IPS-18c (cell line): ENCODE measurements at regions not wholly inside any gene's neighbourhood (a gene's known extent, or its start where the extent isn't known, plus 50 kb on each side); places are given as distances from the start of the nearest gene placed in this dataset.

Source experiments
- H3K4me3 ChIP-seq: 2 replicates; pipeline ENCODE4 v1.7.0; 2013; ENCODE audit warnings: low read depth, mild to moderate bottlenecking, low read length, moderate library complexity; ENCODE audit not compliant: insufficient read depth
- H3K9me3 ChIP-seq: one replicate; pipeline ENCODE4 v1.6.1; 2013; ENCODE audit warnings: mild to moderate bottlenecking, low read length, moderate library complexity; ENCODE audit not compliant: control insufficient read depth, insufficient read depth

- H3K9me3 ChIP-seq: no peaks in the 10 kb centered on the region
- no peak overlapping the region for H3K4me3 ChIP-seq
These were observed 418.6 kb upstream of the REG3G start for GRCh38 chr2:78606895-78607294.

DNA sequence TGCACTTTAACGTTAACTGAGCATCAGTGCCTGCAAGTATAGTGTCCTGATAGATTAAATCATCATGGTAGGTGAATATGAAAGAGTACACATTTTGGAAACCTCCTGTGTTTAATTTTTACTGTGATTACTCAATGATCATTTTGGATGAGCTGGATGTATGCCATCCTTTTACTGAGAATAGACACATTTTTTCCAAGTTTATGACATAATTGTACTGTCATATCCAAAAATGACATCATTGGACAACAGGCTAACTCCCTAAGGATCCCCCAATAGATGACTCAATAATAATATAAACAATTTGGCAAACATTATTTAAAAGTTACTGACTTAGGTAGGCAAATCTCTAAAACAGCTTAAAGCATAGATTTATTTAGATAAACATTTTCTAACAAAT lies 410.8 kb upstream of the REG3G start:
- H3K9me3 ChIP-seq: no peaks in the 10 kb centered on the region
- no peak overlapping the region for H3K4me3 ChIP-seq

DNA sequence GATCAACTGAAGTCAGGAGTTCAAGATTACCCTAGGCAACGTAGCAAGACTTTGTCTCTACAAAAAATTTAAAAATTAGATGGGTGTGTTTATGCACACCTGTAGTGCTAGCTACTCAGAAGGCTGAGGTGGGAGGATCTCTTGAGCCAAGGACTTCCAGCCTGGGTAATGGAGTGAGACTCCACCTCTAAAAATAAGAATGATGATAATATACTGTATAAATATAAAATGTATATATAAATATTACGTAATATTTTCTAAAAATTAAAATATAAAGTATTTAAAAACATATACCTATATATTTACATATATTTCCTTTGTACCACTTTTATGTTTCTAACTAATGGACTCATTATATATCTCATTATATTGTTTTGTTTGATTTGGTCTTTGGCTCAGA lies 409.5 kb upstream of the REG3G start:
- H3K4me3 ChIP-seq: no peak overlapping the region
- H3K9me3 ChIP-seq: no peaks in the 10 kb centered on the region

DNA sequence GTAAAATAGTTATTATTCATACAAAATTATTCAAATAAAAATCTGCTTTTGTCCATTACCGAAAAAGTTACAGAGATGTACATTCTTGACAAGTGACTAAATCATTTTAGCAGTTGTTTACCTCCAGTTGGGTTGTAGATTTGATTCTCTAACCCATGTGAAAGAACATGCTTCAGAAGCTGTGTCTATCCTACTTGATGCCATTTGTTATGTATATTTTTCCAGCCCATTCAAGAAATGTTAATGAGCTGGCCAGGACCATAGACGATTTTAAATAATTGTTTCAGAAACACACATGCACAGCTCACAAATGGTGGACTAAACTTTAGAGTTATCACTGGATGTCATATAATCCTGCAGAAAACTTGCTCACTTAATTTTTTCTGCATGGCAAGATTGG lies 391.1 kb upstream of the REG3G start:
- Histone ChIP-seq H3K9me3 (no peaks in the 10 kb centered on the region), H3K4me3 (no peak overlapping the region)

- H3K4me3 ChIP-seq: no peak overlapping the region
- H3K9me3 ChIP-seq: no peaks in the 10 kb centered on the region
These were observed 380.6 kb upstream of the REG3G start for GRCh38 chr2:78644854-78645253.

- Histone ChIP-seq H3K4me3 (no peak overlapping the region), H3K9me3 (no peaks in the 10 kb centered on the region)
These were observed 378.8 kb upstream of the REG3G start for GRCh38 chr2:78646533-78647364.

GRCh38 chr2:78648558-78648957 lies 376.9 kb upstream of the REG3G start:
- Histone ChIP-seq H3K4me3 (no peak overlapping the region), H3K9me3 (no peaks in the 10 kb centered on the region)

GRCh38 chr2:78654941-78655340 lies 370.6 kb upstream of the REG3G start:
- no peak overlapping the region for H3K4me3 ChIP-seq
- H3K9me3 ChIP-seq: no peaks in the 10 kb centered on the region

GRCh38 chr2:78676921-78677696 lies 348.4 kb upstream of the REG3G start:
- H3K4me3 ChIP-seq: no peak overlapping the region
- H3K9me3 ChIP-seq: no peaks in the 10 kb centered on the region

DNA sequence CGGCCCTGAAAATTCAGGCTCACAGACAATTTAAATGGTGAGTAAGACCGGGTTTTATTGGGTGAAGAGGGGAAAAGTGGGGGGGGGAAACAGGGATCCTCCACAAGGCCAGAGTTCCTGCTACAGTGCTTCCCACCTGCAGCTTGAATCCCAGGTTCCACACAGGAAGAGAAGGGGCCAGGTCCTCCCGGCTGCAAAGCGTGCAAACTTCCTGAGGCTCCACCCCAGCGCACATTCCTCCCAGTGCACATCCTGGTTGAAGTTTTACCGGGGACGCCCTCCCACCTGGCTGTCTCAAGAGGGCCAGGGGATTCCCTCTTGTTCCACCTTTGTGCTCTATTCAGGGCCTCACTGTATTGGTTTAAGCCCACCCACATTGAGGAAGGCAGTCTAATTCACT lies 347.7 kb upstream of the REG3G start:
- no peak overlapping the region for H3K4me3 ChIP-seq
- no peaks in the 10 kb centered on the region for H3K9me3 ChIP-seq

GRCh38 chr2:78681386-78681785 lies 344.1 kb upstream of the REG3G start:
- Histone ChIP-seq H3K9me3 (no peaks in the 10 kb centered on the region), H3K4me3 (no peak overlapping the region)

DNA sequence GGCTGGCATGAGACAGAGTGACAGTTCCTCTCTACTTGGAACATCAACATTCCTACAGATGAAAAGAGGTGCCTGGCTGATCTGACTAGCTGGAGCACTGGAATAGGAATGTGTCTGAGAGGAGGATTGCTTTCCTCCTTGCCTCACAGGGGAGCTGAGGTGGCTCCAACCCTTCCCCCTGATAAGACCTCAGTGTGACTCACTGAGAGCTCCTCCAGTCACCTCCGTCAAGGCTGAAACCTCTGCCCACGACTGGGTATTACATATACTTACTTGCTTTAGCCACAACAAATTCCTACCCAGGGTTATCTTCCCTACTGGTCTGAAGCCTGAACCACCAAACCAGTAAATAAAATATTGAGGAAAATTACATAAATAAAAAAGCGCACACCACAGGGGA lies 342.7 kb upstream of the REG3G start:
- Histone ChIP-seq H3K9me3 (no peaks in the 10 kb centered on the region), H3K4me3 (no peak overlapping the region)

DNA sequence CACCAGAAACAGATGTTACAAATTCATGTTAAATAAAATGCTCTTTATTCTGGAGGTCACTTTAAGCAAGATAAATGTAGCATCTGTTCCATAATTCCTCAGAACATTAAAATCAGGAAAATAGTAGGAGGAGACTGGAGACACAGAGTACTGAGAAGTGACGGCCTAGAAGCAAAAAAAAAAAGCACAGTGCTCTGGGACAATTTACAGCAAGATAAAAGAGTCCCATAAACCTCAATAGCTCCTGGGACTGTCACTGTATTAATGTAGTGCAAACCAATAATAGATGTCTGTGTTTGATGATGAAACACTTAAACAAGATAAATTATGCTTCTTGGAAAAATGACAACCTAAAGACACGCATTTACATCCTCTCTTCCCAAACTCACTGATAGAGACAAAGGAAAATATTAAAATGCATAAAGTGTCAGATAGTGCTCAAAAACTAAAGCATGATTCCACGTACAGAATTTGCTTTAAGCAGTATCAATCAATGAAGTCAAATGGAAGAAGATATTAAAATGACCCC lies 338.8 kb upstream of the REG3G start:
- H3K9me3 ChIP-seq: no peaks in the 10 kb centered on the region
- no peak overlapping the region for H3K4me3 ChIP-seq

DNA sequence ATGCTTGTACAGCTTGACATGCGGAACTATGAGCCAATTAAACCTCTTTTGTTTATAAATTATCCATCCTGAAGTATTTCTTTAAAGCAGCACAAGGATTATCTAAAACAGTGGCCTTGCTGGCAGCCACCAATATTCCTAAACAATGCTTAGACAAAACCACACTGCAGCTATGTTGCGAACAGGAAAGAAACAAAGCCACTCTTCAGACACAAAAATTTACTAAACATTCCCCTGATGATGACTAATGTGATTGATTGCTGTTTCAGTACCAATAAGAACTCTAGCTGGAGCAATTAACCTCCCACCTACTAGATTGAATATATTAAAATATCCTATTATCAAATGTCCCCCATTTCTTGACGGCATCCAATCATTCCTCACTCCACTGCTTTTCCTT lies 325.8 kb upstream of the REG3G start:
- Histone ChIP-seq H3K4me3 (no peak overlapping the region), H3K9me3 (no peaks in the 10 kb centered on the region)

DNA sequence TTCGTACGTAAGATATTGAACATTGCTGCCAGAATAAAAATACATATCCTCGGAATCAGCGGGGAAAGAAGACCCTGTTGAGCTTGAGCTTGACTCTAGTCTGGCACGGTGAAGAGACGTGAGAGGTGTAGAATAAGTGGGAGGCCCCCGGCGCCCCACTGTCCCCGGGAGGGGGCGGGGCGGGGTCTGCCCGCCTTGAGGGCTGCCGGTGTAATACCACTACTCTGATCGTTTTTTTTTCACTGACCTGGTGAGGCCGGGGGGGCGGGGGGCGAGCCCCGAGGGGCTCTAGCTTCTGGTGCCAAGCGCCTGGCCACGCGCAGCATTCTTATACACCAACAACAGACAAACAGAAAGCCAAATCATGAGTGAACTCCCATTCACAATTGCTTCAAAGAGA lies 324.0 kb upstream of the REG3G start:
- Histone ChIP-seq H3K4me3 (no peak overlapping the region), H3K9me3 (no peaks in the 10 kb centered on the region)

DNA sequence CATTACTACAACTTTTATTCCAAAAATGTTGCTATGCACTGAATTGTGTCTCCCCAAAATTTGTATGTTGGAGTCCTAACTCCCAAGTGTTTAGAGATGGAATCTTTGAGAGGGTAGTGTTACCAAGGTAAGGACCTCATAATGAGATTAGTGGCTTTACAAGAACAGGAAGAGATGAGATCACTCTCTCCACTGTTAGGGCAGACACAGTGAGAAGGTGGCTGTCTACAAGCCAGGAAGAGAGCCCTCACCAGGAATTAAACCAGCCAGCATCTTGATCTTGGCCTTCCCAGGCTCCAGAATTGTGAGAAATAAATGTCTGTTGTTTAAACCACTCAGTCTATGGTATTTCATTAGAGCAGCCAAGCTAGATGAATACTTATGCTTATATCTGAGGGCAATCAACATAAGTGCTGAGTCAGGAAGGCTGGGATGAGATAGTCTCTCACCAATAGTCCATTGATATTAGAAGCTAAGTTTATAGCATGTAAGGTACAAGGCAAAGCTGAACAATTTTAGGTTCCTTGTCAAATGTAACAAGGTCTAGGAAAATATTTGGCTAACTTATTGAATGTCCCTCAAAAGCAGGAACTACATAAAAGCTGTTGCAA lies 317.6 kb upstream of the REG3G start:
- Histone ChIP-seq H3K4me3 (no peak overlapping the region), H3K9me3 (no peaks in the 10 kb centered on the region)

DNA sequence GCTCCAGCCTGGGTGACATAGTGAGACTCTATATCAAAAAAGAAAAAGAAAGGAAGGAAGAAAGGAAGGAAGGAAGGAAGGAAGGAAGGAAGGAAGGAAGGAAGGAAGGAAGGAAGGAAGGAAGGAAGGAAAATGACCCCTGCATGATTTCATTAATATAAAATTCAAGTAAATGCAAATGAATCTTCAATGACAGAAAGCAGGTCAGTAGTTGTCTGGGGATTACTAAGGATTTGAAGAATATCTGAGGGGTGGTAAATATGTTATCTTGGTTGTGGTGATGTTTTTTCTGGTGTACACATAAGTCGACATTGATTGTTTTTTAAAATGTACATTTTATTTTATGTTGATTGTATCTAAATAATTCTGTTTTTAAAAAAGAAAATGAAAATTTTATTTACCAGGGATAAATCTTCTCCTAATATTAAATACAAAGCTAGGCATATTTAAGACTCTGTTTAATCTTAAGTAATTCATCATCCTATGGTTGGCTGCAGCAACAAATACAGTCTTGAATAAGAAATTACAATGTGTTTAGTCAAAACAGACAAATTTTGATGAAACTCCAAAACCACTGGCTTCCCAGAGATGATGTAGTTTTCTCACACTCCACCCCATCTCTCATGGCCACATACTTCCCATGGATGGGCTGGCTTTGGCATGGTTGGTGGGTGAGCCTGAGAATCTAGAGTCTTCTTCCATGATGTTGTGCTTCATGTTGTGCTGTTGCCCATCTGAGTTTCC lies 314.7 kb upstream of the REG3G start:
- Histone ChIP-seq H3K4me3 (no peak overlapping the region), H3K9me3 (no peaks in the 10 kb centered on the region)
